Panc1 (cell line): ENCODE measurements at regions not wholly inside any gene's neighbourhood (a gene's known extent, or its start where the extent isn't known, plus 50 kb on each side); places are given as distances from the start of the nearest gene placed in this dataset.

Experiments used
- ATAC-seq: fragments of 200-7000 bp; cut with Tn5 transposase; 2 replicates; pipeline ENCODE4 v1.9.1; 2020; ENCODE audit warnings: mild to moderate bottlenecking, moderate library complexity
- BruUV-seq: library from RNA; stranded (reverse); fragments of 400-500 nt; replicated peaks from 2 replicates; lab custom pipeline; 2021; lab: Mats Ljungman, UMichigan
- CTCF ChIA-PET: fragments of 300-600 bp; sonication (Branson Sonifier 250); formaldehyde crosslinking; loops from one replicate; lab custom pipeline; 2022; ENCODE audit warnings: antibody characterized with exemption; lab: Charles Lee
- POLR2A ChIA-PET: fragments of 300-600 bp; sonication (Branson Sonifier 250); formaldehyde crosslinking; loops from one replicate; lab custom pipeline; 2022; ENCODE audit warnings: antibody characterized with exemption; lab: Charles Lee
- DNase-seq: peaks from one replicate; pipeline ENCODE4 v3.0.0-alpha.2; 2010; ENCODE audit warnings: low read depth, low spot score
- H3K27ac ChIP-seq: 2 replicates; pipeline ENCODE4 v1.5.1; 2011; ENCODE audit warnings: mild to moderate bottlenecking, low read length, inconsistent platforms
- H3K27me3 ChIP-seq: fragments of 200-500 bp; sonication (Bioruptor generic); 2 replicates; pipeline ENCODE4 v1.6.0; 2014; ENCODE audit warnings: low read length, inconsistent platforms; ENCODE audit not compliant: control insufficient read depth, insufficient read depth
- H3K36me3 ChIP-seq: fragments of 200-500 bp; sonication (Bioruptor generic); 2 replicates; pipeline ENCODE4 v1.5.1; 2014; ENCODE audit warnings: inconsistent platforms, mild to moderate bottlenecking, low read length, moderate library complexity; ENCODE audit not compliant: control insufficient read depth, insufficient read depth
- H3K4me1 ChIP-seq: 2 replicates; pipeline ENCODE4 v1.5.1; 2011; ENCODE audit warnings: inconsistent platforms, mild to moderate bottlenecking, low read length, moderate library complexity; ENCODE audit not compliant: control insufficient read depth, insufficient read depth
- H3K4me3 ChIP-seq, 2 experiments: 2 replicates each; pipeline ENCODE4 v1.5.1; 2011 to 2012; ENCODE audit warnings: low read depth in 2 of 2, low read length in 2 of 2, mild to moderate bottlenecking in 2 of 2, inconsistent platforms in 1 of 2, moderate library complexity in 1 of 2
- H3K9me3 ChIP-seq: fragments of 200-500 bp; sonication (Bioruptor generic); 2 replicates; pipeline ENCODE4 v1.5.1; 2014; ENCODE audit warnings: low read depth, mild to moderate bottlenecking, inconsistent platforms, low read length, moderate library complexity; ENCODE audit not compliant: control insufficient read depth, insufficient read depth
- CTCF ChIP-seq: fragments of 450-650 bp; IDR thresholded peaks from 2 replicates; pipeline ENCODE4 v1.5.1; 2017; ENCODE audit warnings: mild to moderate bottlenecking
- POLR2AphosphoS5 ChIP-seq: IDR thresholded peaks from 2 replicates; pipeline ENCODE4 v1.6.1; 2012; ENCODE audit warnings: mild to moderate bottlenecking, low read depth, low read length, moderate library complexity
- SIN3A ChIP-seq: IDR thresholded peaks from 2 replicates; pipeline ENCODE4 v1.6.1; 2012; ENCODE audit warnings: low read depth, mild to moderate bottlenecking, low read length, moderate library complexity, borderline replicate concordance; ENCODE audit not compliant: insufficient read depth
- TCF7L2 ChIP-seq: IDR thresholded peaks from 2 replicates; pipeline ENCODE4 v1.6.1; 2011; ENCODE audit warnings: mild to moderate bottlenecking, low read depth, low read length, inconsistent platforms
- in situ Hi-C: cut with HindIII; loops from 2 replicates; pipeline ENCODE4 v1.10.0; 2016; ENCODE audit warnings: low sequenced_read_pairs, low pct_unique_long_range_greater_than_20kb
- intact Hi-C: fragments of 100-400 bp; cut with micrococcal nuclease; formaldehyde crosslinking; loops from one replicate; pipeline ENCODE4 v1.10.0; 2022; ENCODE audit not compliant: unreplicated experiment
- TF ChIP-seq, protein P1 (sequence below), 2 experiments: IDR thresholded peaks; 2 replicates each; pipeline ENCODE4 v1.6.1; 2011 to 2012; ENCODE audit warnings: low read depth in 2 of 2, control low read depth in 1 of 2, low read length in 1 of 2, mild to moderate bottlenecking in 1 of 2, moderate library complexity in 1 of 2; ENCODE audit not compliant: insufficient read depth in 1 of 2

GRCh38 chr9:121601194-121601593, 50.2 kb upstream of the DAB2IP start:
- no peaks in the 10 kb centered on the region; the same call in 1 of the 2 replicates for H3K36me3 ChIP-seq
- ChIA-PET CTCF (no interaction called here), POLR2A (no interaction called here)
- intact Hi-C loops (no loop called here), in situ Hi-C loops (no loop called here)
- no TSS peak for BruUV-seq
- H3K4me3 ChIP-seq = no peak overlapping the region
- TF ChIP-seq TCF7L2 = no peak
- TF ChIP-seq POLR2AphosphoS5 = no peak
- no peak for TF ChIP-seq CTCF
- TF ChIP-seq, protein P1, sequence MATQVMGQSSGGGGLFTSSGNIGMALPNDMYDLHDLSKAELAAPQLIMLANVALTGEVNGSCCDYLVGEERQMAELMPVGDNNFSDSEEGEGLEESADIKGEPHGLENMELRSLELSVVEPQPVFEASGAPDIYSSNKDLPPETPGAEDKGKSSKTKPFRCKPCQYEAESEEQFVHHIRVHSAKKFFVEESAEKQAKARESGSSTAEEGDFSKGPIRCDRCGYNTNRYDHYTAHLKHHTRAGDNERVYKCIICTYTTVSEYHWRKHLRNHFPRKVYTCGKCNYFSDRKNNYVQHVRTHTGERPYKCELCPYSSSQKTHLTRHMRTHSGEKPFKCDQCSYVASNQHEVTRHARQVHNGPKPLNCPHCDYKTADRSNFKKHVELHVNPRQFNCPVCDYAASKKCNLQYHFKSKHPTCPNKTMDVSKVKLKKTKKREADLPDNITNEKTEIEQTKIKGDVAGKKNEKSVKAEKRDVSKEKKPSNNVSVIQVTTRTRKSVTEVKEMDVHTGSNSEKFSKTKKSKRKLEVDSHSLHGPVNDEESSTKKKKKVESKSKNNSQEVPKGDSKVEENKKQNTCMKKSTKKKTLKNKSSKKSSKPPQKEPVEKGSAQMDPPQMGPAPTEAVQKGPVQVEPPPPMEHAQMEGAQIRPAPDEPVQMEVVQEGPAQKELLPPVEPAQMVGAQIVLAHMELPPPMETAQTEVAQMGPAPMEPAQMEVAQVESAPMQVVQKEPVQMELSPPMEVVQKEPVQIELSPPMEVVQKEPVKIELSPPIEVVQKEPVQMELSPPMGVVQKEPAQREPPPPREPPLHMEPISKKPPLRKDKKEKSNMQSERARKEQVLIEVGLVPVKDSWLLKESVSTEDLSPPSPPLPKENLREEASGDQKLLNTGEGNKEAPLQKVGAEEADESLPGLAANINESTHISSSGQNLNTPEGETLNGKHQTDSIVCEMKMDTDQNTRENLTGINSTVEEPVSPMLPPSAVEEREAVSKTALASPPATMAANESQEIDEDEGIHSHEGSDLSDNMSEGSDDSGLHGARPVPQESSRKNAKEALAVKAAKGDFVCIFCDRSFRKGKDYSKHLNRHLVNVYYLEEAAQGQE (IDR thresholded peaks at IDR 0.05; ENCODE audit: insufficient read depth in 1 of 2, low read depth in 2 of 2, low read length in 1 of 2) = no peak
- no peak for TF ChIP-seq SIN3A
- H3K27me3 ChIP-seq = no peaks in the 10 kb centered on the region
- DNase-seq (no peak), ATAC-seq (no peak)
- H3K4me1 ChIP-seq = no peaks in the 10 kb centered on the region
- no peak overlapping the region for H3K27ac ChIP-seq
- H3K9me3 ChIP-seq = no peaks in the 10 kb centered on the region
